ENCODE measurements at regions not wholly inside any gene's neighbourhood (a gene's known extent, or its start where the extent isn't known, plus 50 kb on each side); places are given as distances from the start of the nearest gene placed in this dataset.

DNA sequence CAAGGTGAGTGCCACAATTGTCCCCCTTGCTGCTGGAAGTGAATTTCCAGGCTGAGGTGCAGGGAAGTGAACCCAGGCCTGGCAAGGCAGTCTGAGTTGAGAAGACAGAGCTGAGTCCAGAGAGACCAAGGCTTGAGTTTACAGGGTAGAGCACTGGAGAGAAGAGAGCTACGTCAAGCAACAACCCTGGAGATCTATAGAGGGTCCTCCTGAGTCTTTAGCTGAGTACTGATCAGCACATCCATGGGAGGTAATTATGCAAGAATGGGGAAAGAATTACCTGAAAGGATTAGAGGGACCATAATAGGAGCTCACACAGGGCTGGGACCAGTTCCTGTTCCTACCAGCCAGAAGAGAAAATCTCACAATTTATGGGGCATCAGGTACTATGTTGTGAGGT lies 190.7 kb downstream of the NEDD1 start:
- TF ChIP-seq, protein P1, sequence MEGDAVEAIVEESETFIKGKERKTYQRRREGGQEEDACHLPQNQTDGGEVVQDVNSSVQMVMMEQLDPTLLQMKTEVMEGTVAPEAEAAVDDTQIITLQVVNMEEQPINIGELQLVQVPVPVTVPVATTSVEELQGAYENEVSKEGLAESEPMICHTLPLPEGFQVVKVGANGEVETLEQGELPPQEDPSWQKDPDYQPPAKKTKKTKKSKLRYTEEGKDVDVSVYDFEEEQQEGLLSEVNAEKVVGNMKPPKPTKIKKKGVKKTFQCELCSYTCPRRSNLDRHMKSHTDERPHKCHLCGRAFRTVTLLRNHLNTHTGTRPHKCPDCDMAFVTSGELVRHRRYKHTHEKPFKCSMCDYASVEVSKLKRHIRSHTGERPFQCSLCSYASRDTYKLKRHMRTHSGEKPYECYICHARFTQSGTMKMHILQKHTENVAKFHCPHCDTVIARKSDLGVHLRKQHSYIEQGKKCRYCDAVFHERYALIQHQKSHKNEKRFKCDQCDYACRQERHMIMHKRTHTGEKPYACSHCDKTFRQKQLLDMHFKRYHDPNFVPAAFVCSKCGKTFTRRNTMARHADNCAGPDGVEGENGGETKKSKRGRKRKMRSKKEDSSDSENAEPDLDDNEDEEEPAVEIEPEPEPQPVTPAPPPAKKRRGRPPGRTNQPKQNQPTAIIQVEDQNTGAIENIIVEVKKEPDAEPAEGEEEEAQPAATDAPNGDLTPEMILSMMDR (IDR thresholded peaks at IDR 0.05) = no peak
- TF ChIP-seq POLR2A (IDR thresholded peaks at IDR 0.05) = no peak

Data from body of pancreas (tissue), 4 donors.